Liver (tissue), 8 donors: ENCODE measurements at regions not wholly inside any gene's neighbourhood (a gene's known extent, or its start where the extent isn't known, plus 50 kb on each side); places are given as distances from the start of the nearest gene placed in this dataset.
"Not testable (repeated sequence)": the region's sequence is repeated elsewhere in the genome, so short reads cannot be mapped to it uniquely, and the experiment has no call there.

Experiments
- DNase-seq: peaks from one replicate; pipeline ENCODE4 v3.0.0-alpha.2; 2017; ENCODE audit warnings: low spot score
- H3K27ac ChIP-seq, 2 donors: one replicate each; pipeline ENCODE4 v1.7.0; 2013; ENCODE audit warnings: inconsistent platforms in 2 of 2, low read length in 2 of 2, control low read depth in 1 of 2, low read depth in 1 of 2, mild to moderate bottlenecking in 1 of 2
- H3K27me3 ChIP-seq, 4 donors: one replicate each; pipeline versions ENCODE4 v1.6.1 to v1.7.0; 2013; ENCODE audit warnings: low read length in 3 of 4, inconsistent platforms in 1 of 4, mild to moderate bottlenecking in 1 of 4, moderate library complexity in 1 of 4; ENCODE audit not compliant: control insufficient read depth in 4 of 4, insufficient read depth in 4 of 4
- H3K36me3 ChIP-seq, 4 donors: one replicate each; pipeline versions ENCODE4 v1.6.1 to v1.7.0; 2013; ENCODE audit warnings: low read length in 3 of 4, mild to moderate bottlenecking in 3 of 4, low read depth in 1 of 4, moderate library complexity in 1 of 4; ENCODE audit not compliant: control insufficient read depth in 4 of 4, insufficient read depth in 3 of 4
- H3K4me1 ChIP-seq, 4 donors: one replicate each; pipeline versions ENCODE4 v1.6.1 to v1.7.0; 2013; ENCODE audit warnings: low read length in 3 of 4, mild to moderate bottlenecking in 3 of 4, moderate library complexity in 1 of 4; ENCODE audit not compliant: control insufficient read depth in 4 of 4, insufficient read depth in 4 of 4
- H3K4me3 ChIP-seq, 3 donors: one replicate each; pipeline versions ENCODE4 v1.6.1 to v1.7.0; 2013; ENCODE audit warnings: low read length in 3 of 3, control low read depth in 1 of 3, low read depth in 1 of 3, mild to moderate bottlenecking in 1 of 3
- H3K9ac ChIP-seq, 2 donors: one replicate each; pipeline ENCODE4 v1.7.0; 2013; ENCODE audit warnings: low read length in 2 of 2, mild to moderate bottlenecking in 2 of 2, moderate library complexity in 2 of 2, control low read depth in 1 of 2, low read depth in 1 of 2
- H3K9me3 ChIP-seq, 4 donors: one replicate each; pipeline versions ENCODE4 v1.6.1 to v1.7.0; 2013; ENCODE audit warnings: low read length in 3 of 4; ENCODE audit not compliant: control insufficient read depth in 4 of 4
- CTCF ChIP-seq: fragments of 150-350 bp; IDR thresholded peaks from 2 replicates; pipeline ENCODE4 v1.5.1; 2017; ENCODE audit warnings: improper control_type of control experiment, low read depth, low read length; ENCODE audit not compliant: missing input control
- EGR1 ChIP-seq, 2 donors: IDR thresholded peaks; 2 replicates each; pipeline ENCODE4 v1.6.1; 2016 to 2018; ENCODE audit warnings: antibody characterized with exemption in 2 of 2, low read depth in 2 of 2
- FOXA2 ChIP-seq: IDR thresholded peaks from 2 replicates; pipeline ENCODE4 v1.6.1; 2016; ENCODE audit warnings: antibody characterized with exemption
- GABPA ChIP-seq, 2 donors: IDR thresholded peaks in 1 of 2; conservative IDR thresholded peaks in 1 of 2; 2 replicates each; pipeline ENCODE4 v1.6.1; 2016; ENCODE audit warnings: antibody characterized with exemption in 2 of 2, mild to moderate bottlenecking in 1 of 2, moderate library complexity in 1 of 2
- HNF4A ChIP-seq, 2 donors: conservative IDR thresholded peaks; 2 replicates each; pipeline ENCODE4 v1.6.1; 2016; ENCODE audit warnings: antibody characterized with exemption in 2 of 2, mild to moderate bottlenecking in 2 of 2
- HNF4G ChIP-seq: IDR thresholded peaks from 2 replicates; pipeline ENCODE4 v1.6.1; 2016; ENCODE audit warnings: antibody characterized with exemption
- JUND ChIP-seq, 2 donors: IDR thresholded peaks; 2 replicates each; pipeline ENCODE4 v1.6.1; 2016; ENCODE audit warnings: antibody characterized with exemption in 2 of 2
- MAX ChIP-seq: IDR thresholded peaks from 2 replicates; pipeline ENCODE4 v1.6.1; 2016; ENCODE audit warnings: antibody characterized with exemption
- NR2F2 ChIP-seq: IDR thresholded peaks from 2 replicates; pipeline ENCODE4 v1.6.1; 2016; ENCODE audit warnings: antibody characterized with exemption
- RAD21 ChIP-seq, 2 donors: IDR thresholded peaks; 2 replicates each; pipeline ENCODE4 v1.6.1; 2016; ENCODE audit warnings: antibody characterized with exemption in 2 of 2, mild to moderate bottlenecking in 2 of 2
- REST ChIP-seq: IDR thresholded peaks from 2 replicates; pipeline ENCODE4 v1.6.1; 2016; ENCODE audit warnings: antibody characterized with exemption, mild to moderate bottlenecking
- RXRA ChIP-seq, 2 donors: IDR thresholded peaks; 2 replicates each; pipeline ENCODE4 v1.6.1; 2017 to 2018; ENCODE audit warnings: antibody characterized with exemption in 2 of 2, mild to moderate bottlenecking in 1 of 2
- SP1 ChIP-seq: IDR thresholded peaks from 2 replicates; pipeline ENCODE4 v1.6.1; 2018; ENCODE audit warnings: antibody characterized with exemption, mild to moderate bottlenecking
- TAF1 ChIP-seq: conservative IDR thresholded peaks from 2 replicates; pipeline ENCODE4 v1.6.1; 2016; ENCODE audit warnings: antibody characterized with exemption, mild to moderate bottlenecking
- WGBS: extraction: QIAGEN DNeasy Blood & Tissue Kit; methylation state at CpG from one replicate; pipeline ENCODE4 v1.1.7; 2013; 5-methylcytosine and 5-hydroxymethylcytosine counted together
- TF ChIP-seq, protein P1 (sequence below): IDR thresholded peaks from 2 replicates; pipeline ENCODE4 v1.6.1; 2016; ENCODE audit warnings: antibody characterized with exemption
- donor health status: healthy.
- donor health status: healthy.
- donor health status: healthy.
- donor health status: healthy.
- donor health status: healthy.

DNA sequence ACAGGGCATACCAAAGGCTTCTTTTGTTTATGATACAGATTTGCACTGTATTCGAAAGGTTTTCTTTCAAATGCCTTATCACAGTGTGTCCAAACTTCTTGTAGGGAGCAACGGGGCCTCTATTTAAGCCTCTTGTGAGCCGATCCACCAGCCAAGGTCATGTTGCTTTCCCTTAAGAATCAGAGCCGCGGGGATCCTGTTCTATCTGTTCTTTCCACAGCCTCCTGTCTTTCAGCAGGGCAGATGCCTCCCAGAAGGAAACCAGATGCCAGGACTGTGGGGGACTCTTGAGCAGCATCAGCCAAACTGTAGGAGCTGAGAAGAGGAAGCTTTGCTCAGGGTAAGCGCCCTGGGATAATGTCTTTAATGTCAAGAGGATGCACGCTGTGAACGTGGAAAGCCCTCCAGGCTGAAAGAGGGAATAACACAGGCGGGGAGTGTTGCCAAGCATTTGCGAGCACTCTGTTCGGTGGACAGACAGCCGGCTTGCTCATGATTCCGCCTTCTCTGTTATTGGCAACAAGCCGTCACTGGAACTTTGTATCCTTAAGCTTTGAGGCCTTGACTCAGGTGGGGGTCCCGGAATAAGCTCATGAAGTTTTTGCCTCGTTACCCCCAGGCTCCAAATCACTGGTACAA is 279.8 kb upstream of the FRG1 start (continued):
- TF ChIP-seq CTCF (no peak), HNF4G (no peak), TAF1 (no peak), JUND (IDR thresholded peaks at IDR 0.05) (no peak), HNF4A (conservative IDR thresholded peaks at IDR 0.05) (no peak), SP1 (no peak), RXRA (IDR thresholded peaks at IDR 0.05) (no peak), RAD21 (IDR thresholded peaks at IDR 0.05) (no peak), REST (no peak)

GRCh38 chr4:189664693-189665250 is 275.9 kb upstream of the FRG1 start:
- H3K27ac ChIP-seq = no peak overlapping the region
- DNase-seq = no peak
- no peaks in the 10 kb centered on the region for H3K36me3 ChIP-seq
- no peak for TF ChIP-seq MAX
- TF ChIP-seq EGR1 (IDR thresholded peaks at IDR 0.05; ENCODE audit: low read depth in 2 of 2) = no peak
- no peak for TF ChIP-seq TAF1
- TF ChIP-seq, protein P1, sequence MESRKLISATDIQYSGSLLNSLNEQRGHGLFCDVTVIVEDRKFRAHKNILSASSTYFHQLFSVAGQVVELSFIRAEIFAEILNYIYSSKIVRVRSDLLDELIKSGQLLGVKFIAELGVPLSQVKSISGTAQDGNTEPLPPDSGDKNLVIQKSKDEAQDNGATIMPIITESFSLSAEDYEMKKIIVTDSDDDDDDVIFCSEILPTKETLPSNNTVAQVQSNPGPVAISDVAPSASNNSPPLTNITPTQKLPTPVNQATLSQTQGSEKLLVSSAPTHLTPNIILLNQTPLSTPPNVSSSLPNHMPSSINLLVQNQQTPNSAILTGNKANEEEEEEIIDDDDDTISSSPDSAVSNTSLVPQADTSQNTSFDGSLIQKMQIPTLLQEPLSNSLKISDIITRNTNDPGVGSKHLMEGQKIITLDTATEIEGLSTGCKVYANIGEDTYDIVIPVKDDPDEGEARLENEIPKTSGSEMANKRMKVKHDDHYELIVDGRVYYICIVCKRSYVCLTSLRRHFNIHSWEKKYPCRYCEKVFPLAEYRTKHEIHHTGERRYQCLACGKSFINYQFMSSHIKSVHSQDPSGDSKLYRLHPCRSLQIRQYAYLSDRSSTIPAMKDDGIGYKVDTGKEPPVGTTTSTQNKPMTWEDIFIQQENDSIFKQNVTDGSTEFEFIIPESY = no peak
- no peak for TF ChIP-seq HNF4A (conservative IDR thresholded peaks at IDR 0.05)
- TF ChIP-seq RAD21 (IDR thresholded peaks at IDR 0.05) = no peak
- TF ChIP-seq CTCF = no peak
- TF ChIP-seq NR2F2 = no peak
- TF ChIP-seq RXRA (IDR thresholded peaks at IDR 0.05) = no peak
- no peak for TF ChIP-seq SP1
- no peak for TF ChIP-seq FOXA2
- TF ChIP-seq JUND (IDR thresholded peaks at IDR 0.05) = no peak
- no peak for TF ChIP-seq GABPA (IDR thresholded peaks at IDR 0.05 in 1 of 2, conservative IDR thresholded peaks at IDR 0.05 in 1 of 2)
- TF ChIP-seq REST = no peak
- 93% methylated on average over 27 of the region's 27 CpGs for WGBS
- no peak overlapping the region for H3K9ac ChIP-seq
- H3K9me3 ChIP-seq = no peaks in the 10 kb centered on the region
- H3K27me3 ChIP-seq = no peaks in the 10 kb centered on the region
- H3K4me3 ChIP-seq = no peak overlapping the region
- no peaks in the 10 kb centered on the region for H3K4me1 ChIP-seq

GRCh38 chr4:189665712-189666305 is 274.9 kb upstream of the FRG1 start:
- WGBS = 33% methylated on average over 2 of the region's 2 CpGs
- not testable (repeated sequence) for H3K4me3 ChIP-seq, DNase-seq, H3K36me3 ChIP-seq, H3K27me3 ChIP-seq, H3K4me1 ChIP-seq, H3K9ac ChIP-seq, H3K27ac ChIP-seq, H3K9me3 ChIP-seq
